GM18909 (cell line): ENCODE measurements at regions not wholly inside any gene's neighbourhood (a gene's known extent, or its start where the extent isn't known, plus 50 kb on each side); places are given as distances from the start of the nearest gene placed in this dataset.

Experiments used
- ATAC-seq: cut with Tn5 transposase; IDR thresholded peaks from one replicate; pipeline ENCODE4 v1.9.1; 2021; ENCODE audit warnings: mild to moderate bottlenecking; ENCODE audit not compliant: unreplicated experiment, poor library complexity

DNA sequence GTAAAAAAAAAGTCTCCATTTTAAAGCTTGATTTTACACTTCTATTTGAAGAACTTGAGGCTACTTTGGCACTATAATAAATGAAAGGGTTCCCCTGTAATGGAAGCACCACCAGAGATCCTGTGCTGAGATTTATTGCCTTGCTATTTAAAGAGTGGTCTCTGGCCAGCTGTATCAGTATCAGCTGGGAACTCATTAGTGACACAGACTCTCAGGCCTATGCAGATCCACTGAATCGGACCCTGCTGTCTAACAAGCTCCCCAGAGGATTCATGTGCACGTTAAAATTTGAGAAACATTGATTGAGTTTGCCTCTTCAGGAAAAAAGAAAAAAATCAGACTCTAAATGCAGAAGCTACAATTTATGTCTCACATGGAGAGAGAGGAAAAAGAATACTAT is 299.9 kb upstream of the BMP2 start:
- ATAC-seq, result no peak

DNA sequence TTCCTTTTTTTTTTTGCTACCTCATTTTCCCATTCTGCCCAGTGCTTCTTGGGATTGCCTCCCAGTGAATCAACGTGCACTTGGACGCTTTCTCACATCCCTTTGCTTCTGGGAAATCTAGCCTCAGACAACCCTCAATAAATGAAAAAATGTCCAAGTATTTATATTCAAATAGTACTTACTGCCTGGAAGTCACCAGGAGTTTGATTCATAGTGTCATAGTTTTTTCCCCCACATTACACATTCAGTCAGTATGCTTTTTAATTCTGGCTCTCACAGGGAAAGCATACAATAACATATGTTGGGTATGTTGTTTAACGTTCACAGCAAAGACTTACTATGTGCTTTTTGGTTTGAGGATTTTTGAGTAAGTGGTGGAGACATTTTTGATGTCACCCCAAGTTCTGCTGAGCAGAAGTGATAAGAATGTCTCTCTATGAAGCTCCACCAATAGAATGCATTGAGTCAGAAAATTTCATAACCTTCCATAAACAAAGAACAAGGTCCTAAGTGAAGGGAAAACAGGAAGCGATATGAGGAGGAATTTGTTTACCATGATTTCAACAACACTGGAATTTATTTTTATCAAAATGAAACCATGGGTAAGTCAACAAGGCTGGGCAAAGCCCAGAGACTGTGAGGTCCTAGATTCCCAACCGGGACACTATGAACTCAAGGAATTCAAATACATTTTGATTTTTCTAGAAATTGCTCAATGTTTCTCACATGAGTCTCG is 301.2 kb upstream of the BMP2 start:
- no peak for ATAC-seq

- ATAC-seq, result no peak
Observed at GRCh38 chr20:6450841-6451240, 316.6 kb upstream of the BMP2 start.

- no peak for ATAC-seq
Observed at GRCh38 chr20:6440443-6440799, 317.6 kb upstream of the FERMT1 start.

GRCh38 chr20:6439737-6440442 is 317.1 kb upstream of the FERMT1 start:
- ATAC-seq, result no peak

DNA sequence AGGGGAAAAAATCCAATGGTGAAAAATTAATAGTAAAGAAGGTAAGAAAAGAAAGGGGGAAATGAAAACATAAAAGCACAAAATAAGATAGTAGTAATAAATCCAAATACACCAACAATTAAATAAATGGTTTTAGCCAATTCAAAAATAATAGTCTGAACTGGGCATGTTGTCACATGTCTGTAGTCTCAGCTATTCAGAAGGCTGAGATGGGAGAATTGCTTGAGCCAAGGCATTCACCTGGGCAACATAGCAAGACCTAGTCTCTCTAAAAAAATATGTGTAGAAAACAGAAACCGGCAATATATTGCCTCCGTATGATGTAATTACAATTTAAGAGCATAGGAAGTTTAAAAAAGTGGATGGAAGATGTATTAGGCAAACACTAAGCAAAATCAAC is 311.3 kb upstream of the FERMT1 start:
- ATAC-seq, result no peak

- no peak for ATAC-seq
Observed at GRCh38 chr20:6430381-6430780, 307.6 kb upstream of the FERMT1 start.

DNA sequence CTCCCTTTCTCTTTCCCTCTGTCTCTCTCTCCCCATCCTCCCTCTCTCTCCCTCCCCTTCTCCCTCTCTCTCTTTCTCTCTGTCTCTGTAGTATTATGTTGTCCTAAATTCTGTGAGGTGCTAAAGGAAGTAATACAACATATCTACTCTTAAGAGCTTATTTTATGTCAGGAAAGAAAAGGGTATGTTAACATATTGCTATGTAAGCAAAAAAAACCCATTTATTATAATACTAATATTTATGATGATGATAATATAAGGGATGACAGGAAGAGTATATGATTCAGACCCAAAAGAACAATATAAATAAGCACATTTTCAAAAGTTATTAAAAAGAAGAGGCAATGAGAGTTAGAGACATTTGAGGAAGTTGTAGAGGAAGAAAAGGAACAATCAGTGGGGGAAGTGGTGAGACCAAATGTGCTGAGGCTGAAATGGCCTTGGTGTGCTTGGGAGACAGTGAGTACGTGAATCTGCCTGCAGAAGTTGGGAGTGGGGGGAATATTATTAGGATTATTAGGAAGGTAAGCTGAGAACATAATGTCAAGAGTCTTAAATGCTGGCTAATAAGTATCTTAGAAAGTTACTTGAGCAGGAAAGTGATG is 303.6 kb upstream of the FERMT1 start:
- no peak for ATAC-seq

DNA sequence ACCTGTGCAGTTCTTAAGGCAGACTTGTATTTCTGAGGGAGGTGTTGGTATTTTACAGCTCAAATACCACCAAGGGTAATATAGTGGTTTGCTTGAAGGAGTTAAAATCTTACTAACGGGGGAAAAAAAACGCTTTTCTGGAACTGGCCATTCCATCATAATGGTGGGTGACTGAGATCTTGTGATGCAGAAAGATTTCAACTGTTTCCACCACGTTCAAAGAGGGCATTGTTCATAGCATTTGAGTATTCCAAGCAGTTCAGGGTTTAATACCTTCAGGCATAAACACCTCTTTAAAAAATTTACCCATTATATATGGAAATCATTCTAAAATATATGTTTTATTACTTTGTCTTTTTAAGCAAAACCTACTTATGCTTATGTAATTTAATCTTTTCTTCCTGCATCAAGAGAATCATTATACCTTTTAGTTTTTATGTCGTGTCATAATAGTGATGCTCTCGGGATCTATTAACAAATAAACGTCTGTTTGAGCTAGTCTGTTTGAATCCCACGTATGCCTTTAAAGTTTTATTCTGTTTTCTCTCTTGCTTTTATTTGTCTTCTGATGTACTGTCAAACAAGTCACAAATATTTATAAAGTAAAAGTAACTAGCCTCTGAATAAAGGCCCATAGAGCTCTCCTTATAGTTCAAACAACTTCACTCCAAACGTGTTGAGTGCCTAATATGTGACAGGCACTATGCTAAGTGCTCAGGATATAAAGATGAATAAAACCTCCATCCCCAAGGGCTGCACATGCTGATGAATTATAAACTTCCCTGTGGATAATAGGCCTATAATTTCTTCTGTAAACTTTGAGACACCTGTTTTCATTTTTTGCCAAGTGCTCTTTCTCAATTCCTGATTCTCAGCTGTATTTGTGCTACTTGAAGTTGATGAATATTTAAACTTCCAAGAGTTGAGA is 298.8 kb upstream of the FERMT1 start:
- no peak for ATAC-seq

- ATAC-seq, result no peak
Observed at GRCh38 chr20:6420336-6420735, 297.5 kb upstream of the FERMT1 start.

GRCh38 chr20:6418732-6419131 is 295.9 kb upstream of the FERMT1 start:
- no peak for ATAC-seq

DNA sequence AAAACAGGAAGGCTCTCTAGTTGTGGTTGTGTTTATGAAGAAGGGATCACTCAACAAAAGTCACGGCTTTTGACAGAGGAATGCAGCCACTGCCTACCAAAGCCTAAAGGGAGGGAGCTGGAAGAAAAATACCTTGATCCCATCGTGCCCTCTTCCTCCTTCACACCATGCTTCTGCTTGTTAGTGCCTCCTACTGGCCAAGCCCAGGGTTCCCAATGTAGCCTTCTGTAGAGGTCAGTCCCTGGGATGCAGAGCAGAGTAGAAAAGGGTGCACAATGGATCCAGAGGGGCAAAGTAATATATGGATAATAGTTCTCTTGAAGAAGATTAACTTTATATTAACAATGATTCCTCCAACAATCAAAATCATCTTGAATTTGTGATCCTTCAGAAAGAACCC is 293.5 kb upstream of the FERMT1 start:
- ATAC-seq, result no peak

DNA sequence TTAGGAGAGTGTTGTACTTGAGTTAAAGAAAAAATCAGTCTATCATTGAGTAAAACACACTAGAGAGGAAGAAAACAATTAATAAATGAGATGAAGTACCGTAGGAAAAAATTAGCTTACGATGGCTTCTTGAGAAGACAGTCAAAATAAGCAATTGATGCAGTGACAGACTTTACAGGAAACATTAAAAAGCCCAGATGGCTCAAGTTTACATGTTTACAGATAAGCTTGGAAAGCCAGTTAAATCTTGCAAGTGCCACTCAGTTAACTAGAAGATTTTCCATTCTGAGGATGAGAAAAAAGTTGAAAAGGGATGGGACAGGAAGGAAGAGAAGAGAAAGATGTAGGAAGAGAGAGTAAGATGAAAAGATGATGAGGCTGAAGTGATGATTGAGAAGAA is 288.8 kb upstream of the FERMT1 start:
- no peak for ATAC-seq

- ATAC-seq, result no peak
Observed at GRCh38 chr20:6410721-6411120, 287.9 kb upstream of the FERMT1 start.

- ATAC-seq, result no peak
Observed at GRCh38 chr20:6407163-6407562, 284.3 kb upstream of the FERMT1 start.

DNA sequence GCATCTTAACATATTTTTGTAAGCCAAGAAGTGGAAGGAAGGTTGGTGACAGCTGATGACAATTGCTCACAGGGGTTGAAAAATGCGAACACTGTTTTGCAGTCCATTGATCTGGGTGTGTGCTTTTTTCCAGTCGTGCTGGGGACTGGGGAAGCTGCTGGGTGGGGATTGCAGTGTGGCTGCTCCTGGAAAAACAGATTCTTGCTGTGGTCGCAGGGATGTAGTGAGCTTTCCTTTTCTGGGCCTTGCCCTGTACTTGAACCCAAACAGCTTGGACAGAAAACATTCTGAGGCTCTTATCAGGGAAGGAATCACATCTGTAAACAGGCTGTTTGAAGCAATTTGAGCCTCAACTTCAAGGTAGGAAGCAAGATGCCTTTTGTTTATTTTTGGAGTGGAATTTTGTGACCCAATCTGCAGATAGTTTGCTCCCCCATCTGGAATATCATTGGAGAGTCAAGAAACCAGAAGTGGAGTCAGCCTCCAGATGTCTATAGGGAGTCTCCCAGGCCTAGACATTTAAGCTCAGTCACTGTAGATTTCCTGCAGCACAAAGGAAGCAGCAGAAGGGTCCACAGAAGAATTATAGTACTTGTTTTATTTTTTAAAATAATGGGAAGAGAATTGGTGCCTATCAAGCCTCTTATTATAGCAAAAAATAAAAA is 279.2 kb upstream of the FERMT1 start:
- ATAC-seq, result no peak

DNA sequence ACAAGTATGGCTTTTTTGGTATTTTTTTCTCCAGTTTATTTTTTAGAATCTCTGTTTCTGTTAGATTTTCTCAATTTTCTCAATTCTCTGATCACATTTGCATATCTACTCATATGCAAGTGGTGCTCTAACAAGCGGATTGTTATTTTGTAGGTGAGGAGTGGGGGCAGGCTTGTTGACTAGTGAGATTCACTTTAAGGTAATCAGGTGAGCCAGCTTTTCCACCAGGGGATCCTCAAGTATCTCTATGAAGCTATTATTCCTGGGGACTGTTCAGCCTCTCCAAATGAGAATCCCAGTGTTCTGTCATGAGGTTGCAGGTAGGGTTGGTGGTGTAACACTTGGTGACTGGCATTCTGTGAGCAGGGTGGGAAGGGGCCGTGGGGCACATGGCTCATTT is 274.3 kb upstream of the FERMT1 start:
- ATAC-seq, result no peak

DNA sequence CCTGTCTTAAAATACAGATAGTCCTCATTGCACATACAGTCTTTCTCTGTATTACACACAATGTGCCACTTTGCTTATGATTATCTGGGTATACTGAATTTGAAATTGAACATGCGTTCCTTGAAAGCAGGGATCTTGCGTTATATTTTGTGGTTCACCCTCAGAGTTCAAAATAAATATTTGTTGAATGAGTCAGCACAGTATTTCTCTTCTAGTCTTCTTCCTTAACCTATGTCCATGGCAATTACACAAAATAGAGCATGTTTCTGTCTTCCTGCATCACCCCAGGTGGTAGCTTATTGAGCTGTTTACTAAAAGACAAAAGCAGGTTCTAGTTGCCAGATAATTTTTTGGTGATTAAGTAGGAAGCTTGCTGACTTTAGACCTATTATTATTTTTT is 272.9 kb upstream of the FERMT1 start:
- no peak for ATAC-seq

DNA sequence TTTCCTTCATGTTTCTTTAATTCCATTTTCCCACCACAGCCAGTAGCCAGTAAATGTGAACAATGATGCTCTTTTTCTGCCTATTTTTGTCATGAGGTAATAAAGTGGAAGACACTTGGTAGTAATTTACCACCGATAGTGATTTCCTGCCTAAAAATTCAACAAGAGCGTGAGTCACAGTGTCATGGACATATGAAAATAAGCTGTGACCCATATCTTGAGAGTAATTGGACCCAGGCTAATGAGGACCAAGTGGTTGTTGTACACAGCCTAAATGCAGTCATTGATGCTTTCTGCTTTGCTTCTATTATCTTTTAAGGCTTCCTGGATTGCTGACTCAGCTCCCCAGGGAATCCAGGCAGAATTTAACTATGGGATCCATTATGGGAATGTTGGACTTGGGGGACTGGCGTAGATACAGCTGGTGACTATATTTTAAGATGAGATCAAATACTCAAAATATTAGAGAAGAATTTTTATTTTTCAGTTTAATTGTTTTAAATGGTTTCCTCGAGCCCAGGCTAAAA is 265.9 kb upstream of the FERMT1 start:
- no peak for ATAC-seq

- no peak for ATAC-seq
Observed at GRCh38 chr20:6384956-6385486, 262.2 kb upstream of the FERMT1 start.
